GM23338 (cell line): ENCODE measurements at regions not wholly inside any gene's neighbourhood (a gene's known extent, or its start where the extent isn't known, plus 50 kb on each side); places are given as distances from the start of the nearest gene placed in this dataset.

Experiments
- ATAC-seq: fragments of 200-7000 bp; cut with Tn5 transposase; 3 replicates; pipeline ENCODE4 v1.9.1; 2020
- DNase-seq: peaks from one replicate; pipeline ENCODE4 v3.0.0-alpha.2; 2015; ENCODE audit warnings: low spot score
- H2AFZ ChIP-seq: fragments of 200-600 bp; sonication (generic); 2 replicates; pipeline ENCODE4 v1.8.0; 2016; ENCODE audit warnings: antibody characterized with exemption, mild to moderate bottlenecking, moderate library complexity
- H3F3A ChIP-seq: fragments of 200-600 bp; sonication (generic); replicated peaks from 2 replicates; pipeline ENCODE4 v1.8.0; 2017; ENCODE audit warnings: antibody characterized with exemption, mixed run types, low read depth
- H3K27ac ChIP-seq: fragments of 200-600 bp; sonication (generic); 2 replicates; pipeline ENCODE4 v1.6.1; 2016; ENCODE audit warnings: low read depth
- H3K27me3 ChIP-seq: fragments of 200-600 bp; sonication (generic); 2 replicates; pipeline ENCODE4 v1.8.0; 2016; ENCODE audit warnings: mild to moderate bottlenecking, mixed run types, moderate library complexity; ENCODE audit not compliant: insufficient read depth
- H3K36me3 ChIP-seq: fragments of 200-600 bp; sonication (generic); 2 replicates; pipeline ENCODE4 v1.8.0; 2016; ENCODE audit warnings: mild to moderate bottlenecking; ENCODE audit not compliant: insufficient read depth
- H3K4me1 ChIP-seq: fragments of 200-600 bp; sonication (generic); 2 replicates; pipeline ENCODE4 v1.8.0; 2016; ENCODE audit warnings: mild to moderate bottlenecking, moderate library complexity; ENCODE audit not compliant: insufficient read depth
- H3K4me2 ChIP-seq: fragments of 200-600 bp; sonication (generic); 2 replicates; pipeline ENCODE4 v1.7.1; 2017; ENCODE audit warnings: mixed run types
- H3K4me3 ChIP-seq: fragments of 200-600 bp; sonication (generic); 2 replicates; pipeline ENCODE4 v1.6.1; 2016; ENCODE audit warnings: mixed run types
- H3K79me2 ChIP-seq: fragments of 200-600 bp; sonication (generic); replicated peaks from 2 replicates; pipeline ENCODE4 v1.8.0; 2017; ENCODE audit warnings: mild to moderate bottlenecking; ENCODE audit not compliant: insufficient read depth
- H3K9me2 ChIP-seq: fragments of 200-600 bp; sonication (generic); 2 replicates; pipeline ENCODE4 v1.8.0; 2017; ENCODE audit not compliant: insufficient read depth
- H4K20me1 ChIP-seq: fragments of 200-600 bp; sonication (generic); replicated peaks from 2 replicates; pipeline ENCODE4 v1.8.0; 2017; ENCODE audit warnings: mild to moderate bottlenecking; ENCODE audit not compliant: insufficient read depth
- H3K27ac Mint-ChIP-seq: 2 replicates; pipeline ENCODE4 v1.8.0; 2020; ENCODE audit warnings: inconsistent platforms, mild to moderate bottlenecking, moderate library complexity, mixed read lengths
- H3K27me3 Mint-ChIP-seq: 3 replicates; pipeline ENCODE4 v1.8.0; 2022; ENCODE audit warnings: low read depth, mild to moderate bottlenecking, moderate library complexity, mixed read lengths, inconsistent platforms; ENCODE audit not compliant: insufficient read depth, poor library complexity
- H3K36me3 Mint-ChIP-seq: 3 replicates; pipeline ENCODE4 v1.8.0; 2021; ENCODE audit warnings: low read depth, mild to moderate bottlenecking, inconsistent platforms, moderate library complexity, mixed read lengths
- H3K4me1 Mint-ChIP-seq: 3 replicates; pipeline ENCODE4 v1.8.0; 2020; ENCODE audit warnings: mild to moderate bottlenecking, inconsistent platforms, mixed read lengths
- H3K4me3 Mint-ChIP-seq: 3 replicates; pipeline ENCODE4 v1.8.0; 2021; ENCODE audit warnings: moderate library complexity, mild to moderate bottlenecking, inconsistent platforms, mixed read lengths
- H3K9me3 Mint-ChIP-seq: 3 replicates; pipeline ENCODE4 v1.8.0; 2020; ENCODE audit warnings: moderate library complexity, mild to moderate bottlenecking, inconsistent platforms, mixed read lengths
- CREB1 ChIP-seq: fragments of 250-450 bp; sonication (Bioruptor Pico); IDR thresholded peaks from 2 replicates; pipeline ENCODE4 v1.5.0; 2020; ENCODE audit warnings: low read depth, mild to moderate bottlenecking, moderate library complexity
- EZH2 ChIP-seq: fragments of 200-600 bp; sonication (generic); IDR thresholded peaks from one replicate; pipeline ENCODE4 v1.8.0; 2017; ENCODE audit warnings: antibody characterized with exemption, mild to moderate bottlenecking, low read depth; ENCODE audit not compliant: unreplicated experiment
- JUNB ChIP-seq: IDR thresholded peaks from one replicate; pipeline ENCODE4 v1.6.1; 2016; ENCODE audit warnings: antibody characterized with exemption; ENCODE audit not compliant: unreplicated experiment
- STAT1 ChIP-seq: IDR thresholded peaks from one replicate; pipeline ENCODE4 v1.6.1; 2016; ENCODE audit warnings: antibody characterized with exemption; ENCODE audit not compliant: unreplicated experiment
- TF ChIP-seq, protein P1 (sequence below): IDR thresholded peaks from 2 replicates; pipeline ENCODE4 v1.6.1; 2016; ENCODE audit warnings: antibody characterized with exemption
- TF ChIP-seq, protein P2 (sequence below): IDR thresholded peaks from one replicate; pipeline ENCODE4 v1.6.1; 2018; ENCODE audit warnings: antibody characterized with exemption; ENCODE audit not compliant: unreplicated experiment

DNA sequence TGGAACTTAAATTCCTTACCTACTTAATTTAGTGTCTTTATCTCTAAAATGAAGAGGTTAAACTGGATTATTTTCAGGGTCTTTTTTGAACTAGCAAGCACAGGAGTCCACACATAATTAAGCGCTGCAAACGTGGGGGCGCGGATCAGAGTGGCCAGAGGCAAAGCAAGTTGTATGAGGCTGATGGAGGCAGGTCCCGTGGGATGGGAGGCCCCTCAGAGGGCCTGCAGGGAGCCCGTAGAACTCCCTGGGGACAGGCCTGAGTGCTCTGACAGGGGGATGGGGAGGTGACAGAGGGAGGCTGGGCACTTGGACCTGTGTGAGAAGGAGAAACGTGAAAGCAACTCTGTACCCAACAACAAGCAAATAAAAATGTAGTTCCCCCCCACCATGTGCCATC is 177.8 kb downstream of the ACKR3 start:
- Histone ChIP-seq H3K4me1 (peaks cover 12% of the 10 kb centered on the region), H4K20me1 (no peaks in the 10 kb centered on the region), H3K9me2 (peaks cover 3% of the 10 kb centered on the region; the same call in 1 of the 2 replicates), H3F3A (no peaks in the 10 kb centered on the region), H3K4me3 (no peak overlapping the region), H2AFZ (no peak overlapping the region), H3K79me2 (no peaks in the 10 kb centered on the region), H3K4me2 (no peak overlapping the region), H3K36me3 (no peaks in the 10 kb centered on the region), H3K27me3 (no peaks in the 10 kb centered on the region), H3K27ac (no peak overlapping the region)
- DNase-seq (no peak), ATAC-seq (no peak)
- no peak for TF ChIP-seq EZH2
- TF ChIP-seq STAT1: no peak
- TF ChIP-seq, protein P1, sequence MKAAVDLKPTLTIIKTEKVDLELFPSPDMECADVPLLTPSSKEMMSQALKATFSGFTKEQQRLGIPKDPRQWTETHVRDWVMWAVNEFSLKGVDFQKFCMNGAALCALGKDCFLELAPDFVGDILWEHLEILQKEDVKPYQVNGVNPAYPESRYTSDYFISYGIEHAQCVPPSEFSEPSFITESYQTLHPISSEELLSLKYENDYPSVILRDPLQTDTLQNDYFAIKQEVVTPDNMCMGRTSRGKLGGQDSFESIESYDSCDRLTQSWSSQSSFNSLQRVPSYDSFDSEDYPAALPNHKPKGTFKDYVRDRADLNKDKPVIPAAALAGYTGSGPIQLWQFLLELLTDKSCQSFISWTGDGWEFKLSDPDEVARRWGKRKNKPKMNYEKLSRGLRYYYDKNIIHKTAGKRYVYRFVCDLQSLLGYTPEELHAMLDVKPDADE: no peak
- no peak for TF ChIP-seq CREB1
- TF ChIP-seq, protein P2, sequence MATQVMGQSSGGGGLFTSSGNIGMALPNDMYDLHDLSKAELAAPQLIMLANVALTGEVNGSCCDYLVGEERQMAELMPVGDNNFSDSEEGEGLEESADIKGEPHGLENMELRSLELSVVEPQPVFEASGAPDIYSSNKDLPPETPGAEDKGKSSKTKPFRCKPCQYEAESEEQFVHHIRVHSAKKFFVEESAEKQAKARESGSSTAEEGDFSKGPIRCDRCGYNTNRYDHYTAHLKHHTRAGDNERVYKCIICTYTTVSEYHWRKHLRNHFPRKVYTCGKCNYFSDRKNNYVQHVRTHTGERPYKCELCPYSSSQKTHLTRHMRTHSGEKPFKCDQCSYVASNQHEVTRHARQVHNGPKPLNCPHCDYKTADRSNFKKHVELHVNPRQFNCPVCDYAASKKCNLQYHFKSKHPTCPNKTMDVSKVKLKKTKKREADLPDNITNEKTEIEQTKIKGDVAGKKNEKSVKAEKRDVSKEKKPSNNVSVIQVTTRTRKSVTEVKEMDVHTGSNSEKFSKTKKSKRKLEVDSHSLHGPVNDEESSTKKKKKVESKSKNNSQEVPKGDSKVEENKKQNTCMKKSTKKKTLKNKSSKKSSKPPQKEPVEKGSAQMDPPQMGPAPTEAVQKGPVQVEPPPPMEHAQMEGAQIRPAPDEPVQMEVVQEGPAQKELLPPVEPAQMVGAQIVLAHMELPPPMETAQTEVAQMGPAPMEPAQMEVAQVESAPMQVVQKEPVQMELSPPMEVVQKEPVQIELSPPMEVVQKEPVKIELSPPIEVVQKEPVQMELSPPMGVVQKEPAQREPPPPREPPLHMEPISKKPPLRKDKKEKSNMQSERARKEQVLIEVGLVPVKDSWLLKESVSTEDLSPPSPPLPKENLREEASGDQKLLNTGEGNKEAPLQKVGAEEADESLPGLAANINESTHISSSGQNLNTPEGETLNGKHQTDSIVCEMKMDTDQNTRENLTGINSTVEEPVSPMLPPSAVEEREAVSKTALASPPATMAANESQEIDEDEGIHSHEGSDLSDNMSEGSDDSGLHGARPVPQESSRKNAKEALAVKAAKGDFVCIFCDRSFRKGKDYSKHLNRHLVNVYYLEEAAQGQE: no peak
- no peak for TF ChIP-seq JUNB
- peaks cover 41% of the 10 kb centered on the region for H3K4me1 Mint-ChIP-seq
- H3K27me3 Mint-ChIP-seq: peaks cover 7% of the 10 kb centered on the region
- H3K27ac Mint-ChIP-seq: no peak overlapping the region
- peaks cover 4% of the 10 kb centered on the region; the same call in 1 of the 3 replicates for H3K9me3 Mint-ChIP-seq
- H3K36me3 Mint-ChIP-seq: no peaks in the 10 kb centered on the region; the same call in 2 of the 3 replicates
- no peak overlapping the region for H3K4me3 Mint-ChIP-seq

DNA sequence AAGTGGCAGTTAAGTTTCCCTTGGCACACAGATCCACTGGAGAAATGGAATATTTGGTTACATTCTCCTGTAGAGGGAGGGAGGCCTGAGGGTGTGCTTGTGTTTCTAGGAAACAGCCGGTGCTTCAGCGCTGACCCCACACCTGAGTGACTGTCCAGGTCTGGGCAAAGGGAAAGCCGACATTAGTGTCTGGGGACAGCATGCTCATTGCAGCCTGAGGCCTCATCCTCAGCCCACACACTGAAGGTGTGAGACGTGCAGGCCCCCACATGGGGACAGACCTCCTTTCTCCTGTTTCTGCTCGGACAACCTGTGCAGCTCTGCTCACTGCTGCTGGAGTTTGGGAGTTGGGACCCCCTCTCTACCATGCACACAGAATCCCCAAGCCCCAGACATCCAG is 178.3 kb downstream of the ACKR3 start:
- no peaks in the 10 kb centered on the region for H3K79me2 ChIP-seq
- H3K27me3 Mint-ChIP-seq: peaks cover 7% of the 10 kb centered on the region
- no peaks in the 10 kb centered on the region for H3K27me3 ChIP-seq
- no peak overlapping the region for H3K4me3 Mint-ChIP-seq
- H2AFZ ChIP-seq: no peak overlapping the region
- H3K36me3 Mint-ChIP-seq: no peaks in the 10 kb centered on the region; the same call in 2 of the 3 replicates
- peaks cover 4% of the 10 kb centered on the region; the same call in 1 of the 3 replicates for H3K9me3 Mint-ChIP-seq
- no peak overlapping the region for H3K4me3 ChIP-seq
- H3K4me1 ChIP-seq: peaks cover 12% of the 10 kb centered on the region
- no peaks in the 10 kb centered on the region for H3F3A ChIP-seq
- H3K36me3 ChIP-seq: no peaks in the 10 kb centered on the region
- no peak overlapping the region for H3K27ac ChIP-seq
- H3K27ac Mint-ChIP-seq: no peak overlapping the region
- peaks cover 41% of the 10 kb centered on the region for H3K4me1 Mint-ChIP-seq
- H3K4me2 ChIP-seq: no peak overlapping the region
- H4K20me1 ChIP-seq: no peaks in the 10 kb centered on the region
- no peak for DNase-seq
- no peak for ATAC-seq
- no peaks in the 10 kb centered on the region; the same call in 1 of the 2 replicates for H3K9me2 ChIP-seq
- no peak for TF ChIP-seq EZH2
- TF ChIP-seq, protein P1: no peak
- TF ChIP-seq, protein P2: no peak
